BLaER1 (cell line): ENCODE measurements at regions not wholly inside any gene's neighbourhood (a gene's known extent, or its start where the extent isn't known, plus 50 kb on each side); places are given as distances from the start of the nearest gene placed in this dataset.

Experiments used
- H3K27ac ChIP-seq: shearing (Covaris generic); formaldehyde crosslinking; 2 replicates; pipeline ENCODE4 v1.8.1; 2022
- H3K27me3 ChIP-seq: shearing (Covaris generic); formaldehyde crosslinking; 2 replicates; pipeline ENCODE4 v1.8.1; 2022
- H3K36me3 ChIP-seq: shearing (Covaris generic); formaldehyde crosslinking; 2 replicates; pipeline ENCODE4 v1.8.1; 2022
- H3K4me1 ChIP-seq: shearing (Covaris generic); formaldehyde crosslinking; 2 replicates; pipeline ENCODE4 v1.8.1; 2022
- H3K4me2 ChIP-seq: shearing (Covaris generic); formaldehyde crosslinking; 2 replicates; pipeline ENCODE4 v1.8.1; 2022
- H3K4me3 ChIP-seq: shearing (Covaris generic); formaldehyde crosslinking; 2 replicates; pipeline ENCODE4 v1.8.1; 2022
- H3K9ac ChIP-seq: shearing (Covaris generic); formaldehyde crosslinking; 2 replicates; pipeline ENCODE4 v1.8.1; 2022
- H3K9me3 ChIP-seq: shearing (Covaris generic); formaldehyde crosslinking; 2 replicates; pipeline ENCODE4 v1.8.1; 2022
- H4K20me1 ChIP-seq: shearing (Covaris generic); formaldehyde crosslinking; 2 replicates; pipeline ENCODE4 v1.8.1; 2022
- Cebpa-rat ChIP-seq: shearing (Covaris generic); IDR thresholded peaks from 2 replicates; pipeline ENCODE4 v1.8.1; 2022

DNA sequence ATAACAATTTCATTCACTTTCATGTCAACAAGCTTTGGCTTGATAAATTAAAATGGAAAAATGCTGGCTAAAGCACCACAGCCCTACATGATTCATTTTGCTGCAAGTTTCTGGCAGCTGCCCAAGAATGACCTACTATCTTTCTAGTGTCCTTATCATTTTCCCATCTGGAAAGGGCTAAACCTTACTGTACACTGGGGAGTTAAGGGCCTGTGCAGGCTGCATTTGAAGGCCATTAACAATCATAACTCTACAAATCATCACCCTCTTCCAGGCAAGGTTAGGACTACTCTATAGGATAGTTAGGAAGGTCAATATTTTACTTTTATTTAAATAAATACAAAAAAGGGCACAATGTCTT lies 579.7 kb upstream of the ZNF608 start:
- no peak overlapping the region for H3K4me2 ChIP-seq

DNA sequence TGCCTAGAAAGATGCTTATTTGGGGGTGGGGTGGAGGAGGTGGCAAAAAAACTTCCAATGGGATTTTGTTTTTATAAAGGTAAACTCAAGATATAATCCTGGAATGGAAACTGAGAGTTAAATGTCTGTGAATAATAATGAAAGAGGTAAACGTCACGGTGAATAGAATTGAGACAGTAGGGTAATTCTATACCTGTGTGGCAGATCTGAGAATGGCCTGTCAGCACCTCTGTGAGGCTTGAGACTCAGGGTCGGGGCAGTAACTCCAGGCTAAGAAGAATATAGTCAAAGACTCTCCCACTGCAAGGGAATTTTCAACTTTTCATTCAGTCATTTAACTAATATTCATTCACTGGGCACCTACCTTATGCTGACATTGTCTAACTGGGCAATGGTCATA lies 581.2 kb upstream of the ZNF608 start:
- no peak for TF ChIP-seq Cebpa-rat
- Histone ChIP-seq H3K9ac (no peak overlapping the region), H3K27me3 (no peaks in the 10 kb centered on the region), H3K36me3 (no peaks in the 10 kb centered on the region), H3K9me3 (no peaks in the 10 kb centered on the region), H3K4me1 (0 out of 2 replicates have a peak, but pooled peaks cover 5% of the 10 kb centered on the region), H3K27ac (no peak overlapping the region), H4K20me1 (no peaks in the 10 kb centered on the region), H3K4me2 (no peak overlapping the region), H3K4me3 (no peak overlapping the region)

More for the DNA sequence above, 579.7 kb upstream of the ZNF608 start:
- TF ChIP-seq Cebpa-rat, result no peak
- H3K9ac ChIP-seq, result no peak overlapping the region
- H3K27me3 ChIP-seq, result no peaks in the 10 kb centered on the region
- H3K4me1 ChIP-seq, result 0 out of 2 replicates have a peak, but pooled peaks cover 5% of the 10 kb centered on the region
- no peak overlapping the region for H3K4me3 ChIP-seq
- H4K20me1 ChIP-seq, result no peaks in the 10 kb centered on the region
- no peak overlapping the region for H3K27ac ChIP-seq
- no peaks in the 10 kb centered on the region for H3K9me3 ChIP-seq
- H3K36me3 ChIP-seq, result no peaks in the 10 kb centered on the region

DNA sequence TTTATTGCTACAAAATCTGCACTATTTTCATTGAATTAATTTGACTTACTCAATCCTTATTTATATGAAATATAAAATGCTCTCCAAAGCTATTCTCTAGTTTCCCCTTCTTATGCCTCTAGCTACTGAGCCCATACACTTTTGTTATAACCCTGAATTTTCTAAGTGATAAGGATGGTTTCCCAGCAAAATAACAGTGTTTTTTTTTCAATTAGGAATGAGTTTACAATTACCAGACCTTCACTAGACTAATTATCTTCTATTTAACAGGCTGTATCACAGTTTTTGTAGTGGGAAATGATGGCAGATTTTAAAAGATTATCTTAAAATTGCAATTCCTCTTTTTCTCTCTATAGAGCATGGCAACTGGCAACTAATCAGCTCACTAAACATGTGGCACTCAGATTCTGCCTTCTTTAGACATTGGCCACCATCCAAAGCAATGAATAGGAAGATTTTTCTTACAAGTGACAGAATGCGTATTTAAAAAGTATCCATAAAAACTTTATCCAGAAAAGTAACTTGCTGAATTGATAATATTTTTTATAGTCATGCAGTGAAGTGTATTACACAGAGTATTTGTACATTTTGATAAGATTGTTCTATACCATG lies 585.7 kb upstream of the ZNF608 start:
- Histone ChIP-seq H3K27ac (no peak overlapping the region), H3K36me3 (no peaks in the 10 kb centered on the region), H3K4me1 (no peaks in the 10 kb centered on the region), H4K20me1 (no peaks in the 10 kb centered on the region), H3K9ac (no peak overlapping the region), H3K4me3 (no peak overlapping the region), H3K27me3 (no peaks in the 10 kb centered on the region), H3K4me2 (no peak overlapping the region), H3K9me3 (no peaks in the 10 kb centered on the region)
- TF ChIP-seq Cebpa-rat, result no peak

DNA sequence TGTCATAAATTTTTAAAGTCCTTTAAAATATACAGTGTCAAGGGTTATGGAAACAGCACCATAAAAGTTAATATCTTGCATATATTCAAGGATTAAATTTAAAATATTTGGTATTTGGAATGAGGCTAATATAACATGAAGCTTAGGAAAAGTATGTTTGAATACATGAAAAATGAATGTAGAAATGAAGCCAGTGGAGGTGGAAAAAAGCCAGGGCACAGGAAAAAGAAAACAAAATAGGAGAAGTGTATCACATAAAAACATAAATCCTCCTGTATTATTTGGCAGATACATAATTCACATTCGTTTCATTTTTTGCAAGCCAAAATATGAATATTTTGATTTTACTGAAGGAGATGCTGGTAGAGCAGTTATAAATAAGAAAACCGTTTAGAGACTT lies 587.0 kb upstream of the ZNF608 start:
- Histone ChIP-seq H3K4me1 (no peaks in the 10 kb centered on the region), H3K36me3 (no peaks in the 10 kb centered on the region)
- TF ChIP-seq Cebpa-rat, result no peak

DNA sequence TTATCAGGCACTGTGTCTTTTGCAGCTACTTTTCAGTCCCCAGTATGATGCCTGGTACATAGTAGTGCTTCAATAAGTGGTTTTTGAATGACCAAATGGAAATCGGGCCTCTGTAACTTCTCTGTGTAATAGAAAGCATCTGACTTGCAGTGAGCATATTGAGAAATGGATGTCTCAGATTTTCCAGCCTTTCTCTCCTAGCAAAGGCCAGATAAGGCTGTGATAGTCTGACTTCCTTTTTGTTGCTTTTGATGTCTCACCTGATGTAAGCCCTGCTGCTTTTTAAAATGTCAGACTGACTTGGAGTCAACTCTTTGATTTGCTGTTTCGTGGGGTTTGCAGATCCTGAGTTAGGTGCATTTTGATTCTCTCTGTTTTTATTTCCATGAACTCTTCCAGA lies 590.0 kb upstream of the ZNF608 start:
- TF ChIP-seq Cebpa-rat, result no peak
- no peak overlapping the region for H3K27ac ChIP-seq
- no peak overlapping the region for H3K4me3 ChIP-seq
- no peak overlapping the region for H3K4me2 ChIP-seq
- no peaks in the 10 kb centered on the region for H3K4me1 ChIP-seq
- no peaks in the 10 kb centered on the region for H3K27me3 ChIP-seq
- H3K9ac ChIP-seq, result no peak overlapping the region
- no peaks in the 10 kb centered on the region for H4K20me1 ChIP-seq
- H3K36me3 ChIP-seq, result no peaks in the 10 kb centered on the region
- no peaks in the 10 kb centered on the region for H3K9me3 ChIP-seq

More for the DNA sequence above, 587.0 kb upstream of the ZNF608 start:
- H3K4me2 ChIP-seq, result no peak overlapping the region
- H3K4me3 ChIP-seq, result no peak overlapping the region
- H3K27me3 ChIP-seq, result no peaks in the 10 kb centered on the region
- H3K9me3 ChIP-seq, result no peaks in the 10 kb centered on the region
- H4K20me1 ChIP-seq, result no peaks in the 10 kb centered on the region
- H3K27ac ChIP-seq, result no peak overlapping the region
- H3K9ac ChIP-seq, result no peak overlapping the region

DNA sequence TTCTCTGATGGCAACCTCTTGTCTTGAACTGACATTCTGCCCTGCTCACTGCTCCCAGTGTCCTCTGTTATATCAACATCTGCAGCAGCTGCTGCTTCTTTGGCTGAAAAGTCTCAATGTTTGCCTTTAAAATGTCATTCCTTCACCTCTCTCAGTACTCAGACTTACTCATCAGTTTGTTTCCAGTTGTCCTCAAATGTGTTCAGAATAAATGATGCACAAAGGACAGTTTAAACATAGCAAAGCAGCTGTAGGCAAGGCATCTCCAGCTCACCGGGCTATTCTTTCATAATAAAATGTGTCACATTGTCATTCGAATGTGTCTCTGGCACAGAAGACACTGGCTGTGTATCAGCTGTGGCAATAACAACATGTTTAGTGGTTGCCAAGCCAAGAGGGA lies 590.9 kb upstream of the ZNF608 start:
- H3K9ac ChIP-seq, result no peak overlapping the region
- TF ChIP-seq Cebpa-rat, result no peak
- H3K27ac ChIP-seq, result no peak overlapping the region
- no peaks in the 10 kb centered on the region for H3K4me1 ChIP-seq
- no peaks in the 10 kb centered on the region for H3K27me3 ChIP-seq
- no peak overlapping the region for H3K4me2 ChIP-seq
- 0 out of 2 replicates have a peak, but pooled peaks cover 5% of the 10 kb centered on the region for H3K9me3 ChIP-seq
- H3K36me3 ChIP-seq, result no peaks in the 10 kb centered on the region
- H3K4me3 ChIP-seq, result no peak overlapping the region
- no peaks in the 10 kb centered on the region for H4K20me1 ChIP-seq

DNA sequence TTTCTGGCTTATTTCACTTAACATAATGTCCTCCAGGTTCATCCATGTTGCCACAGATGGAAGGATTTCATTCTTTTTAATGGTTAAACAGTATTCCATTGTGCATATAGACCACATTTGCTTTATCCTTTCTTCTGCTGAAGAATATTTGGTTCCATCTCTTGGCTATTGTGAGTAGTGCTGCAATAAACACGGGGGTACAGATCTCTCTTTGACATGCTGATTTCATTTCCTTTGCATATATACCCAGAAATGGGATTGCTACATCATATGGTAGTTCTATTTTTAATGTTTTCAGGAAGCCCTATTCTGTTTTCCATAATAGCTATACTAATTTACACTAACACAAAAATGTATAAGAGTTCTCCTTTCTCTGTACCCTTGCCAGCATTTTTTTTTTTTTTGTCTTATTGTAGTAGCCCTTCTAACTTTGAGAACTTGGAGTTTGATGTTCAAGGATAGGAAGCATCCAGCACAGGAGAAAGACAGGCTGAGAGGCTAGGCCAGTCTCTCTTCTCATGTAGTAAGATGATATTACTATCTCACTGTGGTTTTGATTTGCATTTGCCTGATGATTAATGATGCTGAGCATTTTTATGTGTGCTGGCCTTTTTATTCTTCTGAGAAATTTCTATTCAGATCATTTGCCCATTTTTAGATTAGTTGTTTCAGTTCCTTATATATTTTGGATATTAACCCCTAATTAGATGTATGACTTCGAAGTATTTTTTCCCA lies 592.2 kb upstream of the ZNF608 start:
- Histone ChIP-seq H3K36me3 (no peaks in the 10 kb centered on the region), H4K20me1 (no peaks in the 10 kb centered on the region), H3K4me3 (no peak overlapping the region), H3K4me2 (no peak overlapping the region), H3K4me1 (no peaks in the 10 kb centered on the region), H3K9ac (no peak overlapping the region), H3K9me3 (0 out of 2 replicates have a peak, but pooled peaks cover 5% of the 10 kb centered on the region), H3K27ac (no peak overlapping the region), H3K27me3 (no peaks in the 10 kb centered on the region)
- no peak for TF ChIP-seq Cebpa-rat

DNA sequence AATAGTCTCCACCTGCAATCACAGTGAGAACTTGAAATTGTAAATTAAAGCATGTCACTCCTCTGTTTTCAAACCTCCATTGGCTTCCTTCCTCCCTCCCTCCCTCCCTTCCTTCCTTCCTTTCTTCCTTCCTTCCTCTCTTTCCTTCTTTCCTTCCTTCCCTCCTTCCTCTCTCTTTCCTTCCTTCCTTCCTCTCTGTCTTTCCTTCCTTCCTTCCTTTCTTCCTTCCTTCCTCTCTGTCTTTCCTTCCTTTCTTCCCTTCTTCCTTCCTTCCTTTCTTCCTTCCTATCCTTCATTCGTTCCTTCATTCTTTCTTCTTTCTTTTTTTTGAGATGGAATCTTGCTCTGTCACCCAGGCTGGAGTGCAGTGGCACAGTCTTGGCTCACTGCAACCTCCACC lies 595.0 kb upstream of the ZNF608 start:
- Histone ChIP-seq H3K27me3 (no peaks in the 10 kb centered on the region), H3K9me3 (0 out of 2 replicates have a peak, but pooled peaks cover 7% of the 10 kb centered on the region), H3K27ac (no peak overlapping the region), H4K20me1 (no peaks in the 10 kb centered on the region), H3K36me3 (no peaks in the 10 kb centered on the region), H3K4me3 (no peak overlapping the region), H3K4me1 (no peaks in the 10 kb centered on the region), H3K4me2 (no peak overlapping the region), H3K9ac (no peak overlapping the region)
- TF ChIP-seq Cebpa-rat, result no peak

DNA sequence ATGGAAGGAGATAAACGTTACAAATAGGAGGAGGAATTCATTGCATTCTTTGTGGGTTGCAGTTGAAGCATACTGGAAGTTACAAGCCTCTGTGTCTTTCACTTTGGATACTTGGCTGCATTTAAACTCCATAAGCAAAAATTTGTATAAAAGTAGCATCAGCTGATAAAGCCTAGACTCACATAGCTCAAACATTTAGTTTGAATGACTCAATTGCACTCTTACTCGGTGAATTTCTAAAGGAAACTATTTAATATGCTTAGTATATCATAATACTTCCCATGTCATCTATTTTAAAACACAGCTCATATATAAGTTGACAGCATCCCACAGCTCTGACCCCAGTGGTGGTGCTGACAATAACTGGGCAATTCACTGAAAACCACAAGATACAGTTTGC lies 596.6 kb upstream of the ZNF608 start:
- Histone ChIP-seq H3K4me3 (no peak overlapping the region), H3K4me2 (no peak overlapping the region), H3K4me1 (no peaks in the 10 kb centered on the region), H3K27ac (no peak overlapping the region), H3K9me3 (0 out of 2 replicates have a peak, but pooled peaks cover 7% of the 10 kb centered on the region), H3K9ac (no peak overlapping the region), H3K27me3 (no peaks in the 10 kb centered on the region), H4K20me1 (no peaks in the 10 kb centered on the region), H3K36me3 (no peaks in the 10 kb centered on the region)
- no peak for TF ChIP-seq Cebpa-rat

DNA sequence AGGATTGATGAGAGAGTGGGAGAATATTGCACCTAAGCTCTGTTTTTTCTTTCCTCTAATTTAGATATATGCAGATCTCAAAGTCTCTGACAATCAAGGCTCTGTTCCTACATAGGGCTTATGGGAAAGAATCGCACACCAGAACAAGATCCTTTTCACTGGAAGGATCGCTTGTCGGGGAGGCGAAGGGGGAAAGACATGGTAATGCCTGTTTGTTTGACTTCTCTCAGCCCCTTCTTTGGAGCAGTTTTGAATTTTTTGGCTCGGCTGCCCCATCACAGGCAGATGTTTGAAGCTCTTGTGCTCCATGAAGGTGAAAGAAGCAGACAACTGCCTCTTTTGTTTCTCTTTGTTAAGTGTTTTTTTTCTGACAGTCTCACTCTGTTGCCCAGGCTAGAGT lies 599.9 kb upstream of the ZNF608 start:
- H3K27me3 ChIP-seq, result no peaks in the 10 kb centered on the region
- H3K27ac ChIP-seq, result no peak overlapping the region
- H3K9me3 ChIP-seq, result 0 out of 2 replicates have a peak, but pooled peaks cover 7% of the 10 kb centered on the region
- no peak overlapping the region for H3K9ac ChIP-seq
- H3K4me3 ChIP-seq, result no peak overlapping the region
- no peaks in the 10 kb centered on the region for H4K20me1 ChIP-seq
- H3K4me2 ChIP-seq, result no peak overlapping the region
- no peaks in the 10 kb centered on the region for H3K4me1 ChIP-seq
- H3K36me3 ChIP-seq, result no peaks in the 10 kb centered on the region
- TF ChIP-seq Cebpa-rat, result no peak
